ENCODE measurements at regions not wholly inside any gene's neighbourhood (a gene's known extent, or its start where the extent isn't known, plus 50 kb on each side); places are given as distances from the start of the nearest gene placed in this dataset.

GRCh38 chr20:40393197-40394079 lies 295.6 kb downstream of the MAFB start:
- H3K4me3 ChIP-seq (ENCODE audit: insufficient read depth, low read length, poor library complexity, severe bottlenecking): no peak overlapping the region
- H3K36me3 ChIP-seq (ENCODE audit: low read length): no peaks in the 10 kb centered on the region
- no peaks in the 10 kb centered on the region for H3K27me3 ChIP-seq (ENCODE audit: low read length)
- TF ChIP-seq EZH2phosphoT487 (conservative IDR thresholded peaks at IDR 0.05; ENCODE audit: low read length) (no peak), CTCF (IDR thresholded peaks at IDR 0.05; ENCODE audit: insufficient read depth, low read length, poor library complexity, severe bottlenecking) (no peak)
- no peak overlapping the region for H3K9ac ChIP-seq (ENCODE audit: low read length)
- H3K27ac ChIP-seq (ENCODE audit: low read depth, low read length): no peak overlapping the region
- H3F3A ChIP-seq (ENCODE audit: insufficient read depth): no peaks in the 10 kb centered on the region
- H4K20me1 ChIP-seq (ENCODE audit: low read depth, low read length): no peaks in the 10 kb centered on the region
- no peaks in the 10 kb centered on the region for H3K79me2 ChIP-seq (ENCODE audit: insufficient read depth, low read length)
- H3K9me2 ChIP-seq (replicated peaks; ENCODE audit: insufficient read depth, low read length): no peaks in the 10 kb centered on the region
- H3K9me3 ChIP-seq (ENCODE audit: insufficient read depth, low read length): no peaks in the 10 kb centered on the region
- H2AFZ ChIP-seq (ENCODE audit: low read depth, low read length, severe bottlenecking): no peak overlapping the region
- H3K4me2 ChIP-seq (ENCODE audit: low read depth, low read length, poor library complexity, severe bottlenecking): no peak overlapping the region

- Histone ChIP-seq H3K9me3 (ENCODE audit: insufficient read depth, low read length) (no peaks in the 10 kb centered on the region), H4K20me1 (ENCODE audit: low read depth, low read length) (no peaks in the 10 kb centered on the region), H3K4me2 (ENCODE audit: low read depth, low read length, poor library complexity, severe bottlenecking) (no peak overlapping the region), H3K27ac (ENCODE audit: low read depth, low read length) (no peak overlapping the region), H3K9ac (ENCODE audit: low read length) (no peak overlapping the region), H3K27me3 (ENCODE audit: low read length) (no peaks in the 10 kb centered on the region), H3K79me2 (ENCODE audit: insufficient read depth, low read length) (no peaks in the 10 kb centered on the region), H3F3A (ENCODE audit: insufficient read depth) (no peaks in the 10 kb centered on the region), H3K36me3 (ENCODE audit: low read length) (no peaks in the 10 kb centered on the region), H3K9me2 (replicated peaks; ENCODE audit: insufficient read depth, low read length) (no peaks in the 10 kb centered on the region), H3K4me3 (ENCODE audit: insufficient read depth, low read length, poor library complexity, severe bottlenecking) (no peak overlapping the region), H2AFZ (ENCODE audit: low read depth, low read length, severe bottlenecking) (no peak overlapping the region)
- TF ChIP-seq CTCF (IDR thresholded peaks at IDR 0.05; ENCODE audit: insufficient read depth, low read length, poor library complexity, severe bottlenecking) (no peak), EZH2phosphoT487 (conservative IDR thresholded peaks at IDR 0.05; ENCODE audit: low read length) (no peak)
These were observed 298.4 kb downstream of the MAFB start for GRCh38 chr20:40390654-40391053.

DNA sequence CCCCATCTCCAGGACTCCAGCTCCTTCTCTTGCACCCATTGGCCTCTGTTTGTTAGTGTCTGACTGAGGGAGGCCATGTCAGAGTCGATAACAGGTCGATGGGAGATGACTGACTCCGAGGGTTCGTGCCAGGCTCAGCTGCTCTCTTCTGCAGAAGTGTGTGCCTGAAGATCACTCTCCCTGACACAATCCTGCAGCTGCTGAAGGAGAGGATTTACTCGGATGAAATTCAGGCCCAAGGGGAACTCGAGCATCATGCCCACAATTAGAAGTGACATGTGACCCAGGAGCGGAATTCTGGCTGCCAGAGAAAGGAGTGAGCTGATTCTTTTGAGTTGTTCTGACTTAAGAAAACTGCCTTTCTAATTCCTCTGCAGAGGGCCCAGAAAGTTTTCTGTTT lies 318.2 kb downstream of the MAFB start:
- H3K9me3 ChIP-seq (ENCODE audit: insufficient read depth, low read length): no peaks in the 10 kb centered on the region
- no peak overlapping the region for H2AFZ ChIP-seq (ENCODE audit: low read depth, low read length, severe bottlenecking)
- TF ChIP-seq CTCF (IDR thresholded peaks at IDR 0.05; ENCODE audit: insufficient read depth, low read length, poor library complexity, severe bottlenecking) (no peak), EZH2phosphoT487 (conservative IDR thresholded peaks at IDR 0.05; ENCODE audit: low read length) (no peak)

More for the DNA sequence above, 318.2 kb downstream of the MAFB start:
- Histone ChIP-seq H3K79me2 (ENCODE audit: insufficient read depth, low read length) (no peaks in the 10 kb centered on the region), H3K4me2 (ENCODE audit: low read depth, low read length, poor library complexity, severe bottlenecking) (no peak overlapping the region), H3K36me3 (ENCODE audit: low read length) (no peaks in the 10 kb centered on the region), H3K27me3 (ENCODE audit: low read length) (no peaks in the 10 kb centered on the region), H3F3A (ENCODE audit: insufficient read depth) (no peaks in the 10 kb centered on the region), H3K9ac (ENCODE audit: low read length) (no peak overlapping the region), H3K9me2 (replicated peaks; ENCODE audit: insufficient read depth, low read length) (no peaks in the 10 kb centered on the region), H3K4me3 (ENCODE audit: insufficient read depth, low read length, poor library complexity, severe bottlenecking) (no peak overlapping the region), H4K20me1 (ENCODE audit: low read depth, low read length) (no peaks in the 10 kb centered on the region), H3K27ac (ENCODE audit: low read depth, low read length) (no peak overlapping the region)

Measured in SU-DHL-6 (cell line).